ENCODE measurements at regions not wholly inside any gene's neighbourhood (a gene's known extent, or its start where the extent isn't known, plus 50 kb on each side); places are given as distances from the start of the nearest gene placed in this dataset.
"Not testable (repeated sequence)": the region's sequence is repeated elsewhere in the genome, so short reads cannot be mapped to it uniquely, and the experiment has no call there.

DNA sequence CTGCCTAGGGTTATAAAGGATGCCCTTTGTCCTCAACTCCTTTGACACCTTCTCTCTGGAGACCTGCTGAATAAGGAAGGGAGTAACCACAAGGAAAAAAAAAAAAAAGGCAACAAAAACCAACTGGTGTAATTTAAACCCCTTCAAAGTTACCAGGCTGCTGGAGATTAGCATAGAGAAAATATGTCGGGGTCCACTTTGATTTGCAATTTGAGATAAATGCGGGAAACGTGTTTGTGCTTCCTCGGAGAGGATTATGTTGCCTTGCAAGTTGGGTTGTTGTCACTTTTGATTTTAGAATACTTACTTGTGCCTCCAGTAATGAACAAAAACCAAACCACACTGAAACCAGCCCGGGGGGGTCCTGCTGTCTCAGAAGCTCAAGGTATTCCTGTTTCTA, 200.2 kb upstream of the MYL2 start:
- TF ChIP-seq ZFX (IDR thresholded peaks at IDR 0.05): no peak
- TF ChIP-seq, protein P1, sequence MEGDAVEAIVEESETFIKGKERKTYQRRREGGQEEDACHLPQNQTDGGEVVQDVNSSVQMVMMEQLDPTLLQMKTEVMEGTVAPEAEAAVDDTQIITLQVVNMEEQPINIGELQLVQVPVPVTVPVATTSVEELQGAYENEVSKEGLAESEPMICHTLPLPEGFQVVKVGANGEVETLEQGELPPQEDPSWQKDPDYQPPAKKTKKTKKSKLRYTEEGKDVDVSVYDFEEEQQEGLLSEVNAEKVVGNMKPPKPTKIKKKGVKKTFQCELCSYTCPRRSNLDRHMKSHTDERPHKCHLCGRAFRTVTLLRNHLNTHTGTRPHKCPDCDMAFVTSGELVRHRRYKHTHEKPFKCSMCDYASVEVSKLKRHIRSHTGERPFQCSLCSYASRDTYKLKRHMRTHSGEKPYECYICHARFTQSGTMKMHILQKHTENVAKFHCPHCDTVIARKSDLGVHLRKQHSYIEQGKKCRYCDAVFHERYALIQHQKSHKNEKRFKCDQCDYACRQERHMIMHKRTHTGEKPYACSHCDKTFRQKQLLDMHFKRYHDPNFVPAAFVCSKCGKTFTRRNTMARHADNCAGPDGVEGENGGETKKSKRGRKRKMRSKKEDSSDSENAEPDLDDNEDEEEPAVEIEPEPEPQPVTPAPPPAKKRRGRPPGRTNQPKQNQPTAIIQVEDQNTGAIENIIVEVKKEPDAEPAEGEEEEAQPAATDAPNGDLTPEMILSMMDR (conservative IDR thresholded peaks at IDR 0.05): no peak
- no peak overlapping the region for H3K27ac ChIP-seq

DNA sequence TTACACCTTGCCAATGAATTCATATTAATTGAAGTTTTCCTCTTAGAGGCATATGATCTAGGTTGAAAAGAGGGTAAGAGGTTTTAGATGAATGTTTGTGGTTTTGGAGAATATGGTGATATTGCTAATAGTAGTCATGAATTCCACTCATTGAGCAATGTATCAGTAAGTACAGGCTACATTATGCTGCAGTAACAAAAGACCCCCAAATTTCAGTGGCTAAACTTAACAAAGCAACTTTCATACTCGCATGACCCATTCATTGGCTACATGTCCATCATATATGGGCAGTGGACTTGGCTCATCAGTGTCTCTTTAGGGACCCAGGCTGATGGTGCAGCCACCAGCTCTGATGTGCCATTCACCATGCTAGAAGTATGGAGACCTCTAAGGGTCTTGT, 196.6 kb upstream of the MYL2 start:
- TF ChIP-seq, protein P1 (conservative IDR thresholded peaks at IDR 0.05): no peak
- TF ChIP-seq ZFX (IDR thresholded peaks at IDR 0.05): no peak
- H3K27ac ChIP-seq: no peak overlapping the region

DNA sequence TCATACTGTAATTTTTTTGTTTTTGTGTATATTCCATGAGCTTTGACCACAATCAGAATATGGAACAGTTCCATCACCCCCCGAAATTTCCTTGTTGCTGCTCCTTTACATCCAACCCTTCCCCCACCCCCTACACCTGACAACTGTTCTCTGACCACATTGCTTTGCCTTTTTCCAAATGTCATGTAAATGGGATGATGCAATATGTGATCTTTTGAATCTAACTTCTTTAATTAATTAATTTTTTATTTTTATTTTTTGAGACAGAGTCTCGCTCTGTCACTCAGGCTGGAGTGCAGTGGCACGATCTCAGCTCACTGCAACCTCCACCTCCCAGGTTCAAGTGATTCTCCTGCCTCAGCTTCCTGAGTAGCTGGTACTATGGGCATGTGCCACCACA, 192.9 kb upstream of the MYL2 start:
- H3K27ac ChIP-seq: not testable (repeated sequence)

DNA sequence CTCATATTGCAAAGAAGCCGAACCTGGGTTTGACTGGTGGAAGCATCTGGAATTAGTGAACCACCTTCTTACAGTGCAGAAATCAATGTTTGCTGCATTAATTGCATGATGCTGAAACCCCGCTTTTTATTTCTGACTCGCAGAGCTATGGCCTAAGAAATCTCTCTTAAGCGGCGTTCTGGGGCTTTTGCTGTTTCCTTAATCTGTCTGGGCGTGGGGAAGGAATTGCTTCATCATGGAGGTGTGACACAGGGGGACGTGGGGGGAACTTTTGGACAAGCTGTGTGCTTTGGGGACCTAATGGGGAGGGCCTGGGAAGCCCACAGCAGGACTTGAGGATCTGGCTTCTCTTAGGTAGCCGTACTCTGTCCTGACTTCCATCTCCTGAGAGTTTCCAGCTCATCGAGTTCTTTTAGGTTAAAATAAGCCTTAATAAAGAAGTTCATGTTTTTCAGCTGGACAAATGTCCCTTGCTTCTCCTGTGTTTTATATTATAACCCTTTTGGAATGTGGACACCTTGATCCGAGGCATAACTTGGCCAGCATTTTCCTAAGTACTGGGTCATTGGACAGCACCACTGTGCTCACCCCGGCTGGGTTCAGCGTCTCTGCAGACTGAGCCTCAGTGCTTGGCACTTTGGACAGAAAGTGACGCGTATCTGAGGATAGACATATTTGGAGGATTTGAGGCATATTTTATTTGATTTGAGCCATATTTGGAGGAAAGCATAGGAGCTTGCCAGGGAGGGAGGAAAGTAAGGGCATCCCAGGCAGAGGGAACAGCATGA, 192.1 kb upstream of the MYL2 start:
- no peak overlapping the region for H3K27ac ChIP-seq

DNA sequence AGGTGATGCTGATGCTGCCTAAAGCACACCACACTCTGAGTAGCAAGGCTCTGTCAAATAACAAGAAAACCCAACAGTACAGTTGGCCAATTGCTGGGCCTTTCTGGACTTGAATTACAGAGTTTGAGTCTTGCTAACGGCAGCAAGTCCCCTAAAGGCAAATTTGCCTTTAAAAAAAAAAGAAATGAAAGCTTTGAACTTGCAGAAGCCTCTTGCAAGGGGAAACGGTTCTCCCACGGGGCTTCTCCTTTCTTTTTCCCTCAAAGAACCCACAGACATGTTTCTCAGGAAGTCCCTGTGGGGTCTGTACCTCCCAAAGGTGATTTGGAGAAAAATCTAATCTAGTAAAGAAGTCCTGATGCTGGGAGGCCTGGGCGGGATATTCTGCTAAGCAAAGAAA, 191.3 kb upstream of the MYL2 start:
- no peak for TF ChIP-seq ZFX (IDR thresholded peaks at IDR 0.05)
- TF ChIP-seq, protein P1 (conservative IDR thresholded peaks at IDR 0.05): no peak
- H3K27ac ChIP-seq: no peak overlapping the region

More for the DNA sequence above, 192.1 kb upstream of the MYL2 start:
- TF ChIP-seq ZFX (IDR thresholded peaks at IDR 0.05): no peak

DNA sequence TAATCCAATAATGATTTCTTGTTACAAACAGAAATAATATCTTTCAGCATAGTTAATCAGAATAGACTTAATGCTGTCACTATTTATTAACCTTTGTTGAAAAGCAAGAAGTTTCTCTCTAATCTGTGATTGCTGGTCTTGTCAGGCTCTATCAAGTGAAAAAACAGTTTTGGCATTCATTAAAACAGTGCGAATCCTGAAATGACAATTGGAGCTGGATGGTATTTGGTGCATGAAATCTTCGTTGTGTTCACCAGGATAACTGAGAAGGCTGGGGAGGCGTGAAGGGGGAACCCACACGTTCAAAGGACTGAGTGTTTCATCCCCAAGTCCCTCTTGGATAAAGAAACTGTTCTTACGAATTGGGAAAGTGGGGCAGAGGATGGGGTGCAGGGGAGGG, 190.2 kb upstream of the MYL2 start:
- no peak overlapping the region for H3K27ac ChIP-seq
- TF ChIP-seq, protein P1 (conservative IDR thresholded peaks at IDR 0.05): no peak
- TF ChIP-seq ZFX (IDR thresholded peaks at IDR 0.05): no peak

DNA sequence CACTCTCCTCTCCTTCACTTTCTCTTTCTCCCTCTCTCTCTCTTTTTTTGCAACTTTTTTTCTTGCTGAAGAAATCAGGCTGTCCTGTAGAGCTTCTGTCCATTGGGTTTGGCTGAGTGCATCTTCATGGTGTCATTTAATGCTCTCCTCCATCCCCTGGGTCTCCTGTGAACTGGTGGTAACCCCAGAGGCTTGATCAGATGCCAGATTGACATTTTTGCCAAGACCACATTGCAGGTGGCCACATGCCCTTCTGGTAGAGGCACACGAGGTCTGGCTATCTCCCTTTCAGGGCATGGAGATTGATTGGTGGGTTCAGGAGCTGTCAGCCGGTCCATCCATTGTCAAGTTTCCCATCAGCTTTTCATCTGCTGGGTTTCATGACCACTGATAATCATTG, 188.3 kb upstream of the MYL2 start:
- no peak overlapping the region for H3K27ac ChIP-seq
- TF ChIP-seq, protein P1 (conservative IDR thresholded peaks at IDR 0.05): no peak
- no peak for TF ChIP-seq ZFX (IDR thresholded peaks at IDR 0.05)

DNA sequence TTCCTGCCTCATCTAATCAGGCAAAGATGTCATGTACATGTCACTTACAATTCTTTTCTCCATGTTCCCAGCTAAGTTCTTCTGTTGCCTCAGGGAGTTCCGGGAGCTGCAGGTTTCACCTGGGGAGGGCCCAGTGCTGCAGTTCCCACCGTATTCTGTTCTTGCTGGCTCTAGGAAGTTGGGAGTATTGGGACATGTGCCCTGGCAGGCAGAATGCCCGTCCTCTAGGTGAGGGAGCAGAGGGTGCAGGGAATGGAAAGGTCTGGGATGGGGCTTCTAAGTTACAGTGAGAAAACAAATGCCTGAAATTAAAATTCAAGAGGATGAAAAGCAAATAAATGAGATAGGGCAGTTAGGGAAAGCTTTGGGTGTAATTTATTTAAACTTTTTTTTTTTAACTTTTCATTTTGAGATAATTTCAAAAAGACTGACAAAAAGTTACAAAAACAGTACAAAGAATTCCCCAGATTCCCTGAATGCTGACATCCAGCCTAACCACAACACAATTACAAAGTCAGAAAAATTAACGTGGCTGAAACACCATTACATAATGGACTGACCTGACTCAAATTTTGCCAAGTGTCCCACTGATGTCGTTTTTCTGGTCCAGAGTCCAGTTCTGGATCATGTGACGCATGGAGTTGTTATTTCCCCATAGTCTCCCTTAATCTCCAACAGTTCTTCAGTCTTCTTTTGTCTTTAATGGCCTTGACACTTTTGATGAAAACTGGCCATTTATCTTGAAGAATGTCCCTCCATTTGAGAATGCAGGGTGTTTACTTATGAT, 187.2 kb upstream of the MYL2 start:
- H3K27ac ChIP-seq: no peak overlapping the region
- TF ChIP-seq ZFX (IDR thresholded peaks at IDR 0.05): no peak
- TF ChIP-seq, protein P1 (conservative IDR thresholded peaks at IDR 0.05): no peak
